Femur (tissue), 1 donor: ENCODE measurements at regions not wholly inside any gene's neighbourhood (a gene's known extent, or its start where the extent isn't known, plus 50 kb on each side); places are given as distances from the start of the nearest gene placed in this dataset.
"Not testable (repeated sequence)": the region's sequence is repeated elsewhere in the genome, so short reads cannot be mapped to it uniquely, and the experiment has no call there.

ENCODE experiments used
- DNase-seq: peaks from one replicate; pipeline ENCODE4 v3.0.0-alpha.2; 2017

- DNase-seq = no peak
Measured at GRCh38 chr6:93917216-93917615, 497.9 kb upstream of the EPHA7 start.

- DNase-seq = no peak
Measured at GRCh38 chr6:93916716-93917115, 497.4 kb upstream of the EPHA7 start.

- DNase-seq = no peak
Measured at GRCh38 chr6:93915961-93916360, 496.6 kb upstream of the EPHA7 start.

- no peak for DNase-seq
Measured at GRCh38 chr6:93902517-93902916, 483.2 kb upstream of the EPHA7 start.

- DNase-seq = no peak
Measured at GRCh38 chr6:93900142-93900541, 480.8 kb upstream of the EPHA7 start.

GRCh38 chr6:93896081-93896480 is 476.7 kb upstream of the EPHA7 start:
- no peak for DNase-seq

GRCh38 chr6:93894521-93894920 is 475.2 kb upstream of the EPHA7 start:
- DNase-seq = no peak

GRCh38 chr6:93889713-93890112 is 470.4 kb upstream of the EPHA7 start:
- DNase-seq = no peak

GRCh38 chr6:93886416-93886815 is 467.1 kb upstream of the EPHA7 start:
- DNase-seq = no peak

- DNase-seq = no peak
Measured at GRCh38 chr6:93859971-93860370, 440.6 kb upstream of the EPHA7 start.

- no peak for DNase-seq
Measured at GRCh38 chr6:93858213-93858612, 438.9 kb upstream of the EPHA7 start.

- DNase-seq = no peak
Measured at GRCh38 chr6:93849857-93850256, 430.5 kb upstream of the EPHA7 start.

- no peak for DNase-seq
Measured at GRCh38 chr6:93848031-93848742, 428.8 kb upstream of the EPHA7 start.

GRCh38 chr6:93842178-93842577 is 422.8 kb upstream of the EPHA7 start:
- no peak for DNase-seq

GRCh38 chr6:93835451-93836145 is 416.2 kb upstream of the EPHA7 start:
- not testable (repeated sequence) for DNase-seq

- DNase-seq = not testable (repeated sequence)
Measured at GRCh38 chr6:93835026-93835425, 415.7 kb upstream of the EPHA7 start.

- not testable (repeated sequence) for DNase-seq
Measured at GRCh38 chr6:93833326-93833725, 414.0 kb upstream of the EPHA7 start.

- not testable (repeated sequence) for DNase-seq
Measured at GRCh38 chr6:93829757-93830156, 410.4 kb upstream of the EPHA7 start.

GRCh38 chr6:93829009-93829408 is 409.6 kb upstream of the EPHA7 start:
- no peak for DNase-seq

GRCh38 chr6:93828553-93828952 is 409.2 kb upstream of the EPHA7 start:
- DNase-seq = no peak

GRCh38 chr6:93827728-93828127 is 408.4 kb upstream of the EPHA7 start:
- DNase-seq = no peak

GRCh38 chr6:93825950-93826349 is 406.6 kb upstream of the EPHA7 start:
- DNase-seq = no peak

- DNase-seq = no peak
Measured at GRCh38 chr6:93823489-93823888, 404.1 kb upstream of the EPHA7 start.

GRCh38 chr6:93822434-93823265 is 403.3 kb upstream of the EPHA7 start:
- no peak for DNase-seq
